Endothelial cell of umbilical vein (primary cell): ENCODE measurements at regions not wholly inside any gene's neighbourhood (a gene's known extent, or its start where the extent isn't known, plus 50 kb on each side); places are given as distances from the start of the nearest gene placed in this dataset.

ENCODE experiments used
- BruUV-seq: library from RNA; stranded (reverse); fragments of 400-500 nt; replicated peaks from 2 replicates; lab custom pipeline; 2021; lab: Mats Ljungman, UMichigan
- CTCF ChIA-PET: fragments of 300-600, 350-600 bp; sonication (Branson Sonifier 250); formaldehyde crosslinking; loops from one replicate; lab custom pipeline; 2021; ENCODE audit warnings: antibody characterized with exemption, inconsistent platforms; lab: Charles Lee
- POLR2A ChIA-PET: fragments of 300-600, 350-600 bp; sonication (Branson Sonifier 250); formaldehyde crosslinking; loops from one replicate; lab custom pipeline; 2021; ENCODE audit warnings: antibody characterized with exemption, inconsistent platforms; lab: Charles Lee
- DNase-seq: peaks from one replicate; pipeline ENCODE4 v3.0.0-alpha.2; 2011; ENCODE audit warnings: low read depth, low spot score
- FAIRE-seq: peaks from 2 replicates; lab custom pipeline; 2011; peaks lifted over from hg19 to GRCh38; lab: Jason Lieb, UNC
- H2AFZ ChIP-seq: 2 replicates; pipeline ENCODE4 v1.6.0; 2012; ENCODE audit warnings: low read depth, low read length, control low read depth, inconsistent platforms
- H3K27ac ChIP-seq: 2 replicates; pipeline ENCODE4 v1.5.1; 2011; ENCODE audit warnings: low read depth, mild to moderate bottlenecking, control low read depth, low read length, moderate library complexity; ENCODE audit not compliant: insufficient read depth
- H3K27me3 ChIP-seq, 2 experiments: 2 replicates each; pipeline versions ENCODE4 v1.6.0 to v1.6.1; 2011; ENCODE audit warnings: low read length in 2 of 2, mixed read lengths in 1 of 2; ENCODE audit not compliant: control insufficient read depth in 2 of 2, insufficient read depth in 2 of 2
- H3K36me3 ChIP-seq, 2 experiments: 2 replicates in 1 of 2; 3 replicates in 1 of 2; pipeline ENCODE4 v1.5.1; 2011; ENCODE audit warnings: low read length in 2 of 2, mild to moderate bottlenecking in 1 of 2, moderate library complexity in 1 of 2; ENCODE audit not compliant: control insufficient read depth in 2 of 2, insufficient read depth in 2 of 2; ENCODE audit errors: extremely low read depth in 1 of 2
- H3K4me1 ChIP-seq: 3 replicates; pipeline ENCODE4 v1.5.1; 2011; ENCODE audit warnings: mild to moderate bottlenecking, low read length; ENCODE audit not compliant: control insufficient read depth, insufficient read depth; ENCODE audit errors: extremely low read depth
- H3K4me2 ChIP-seq: 2 replicates; pipeline ENCODE4 v1.6.1; 2011; ENCODE audit warnings: low read length, control low read depth, mixed read lengths; ENCODE audit not compliant: insufficient read depth
- H3K4me3 ChIP-seq, 3 experiments: fragments of 200-600 bp in 1 of 3; sonication (generic), shearing (Covaris generic) in 1 of 3; replicated peaks in 1 of 3; 2 replicates each; pipeline ENCODE4 v1.5.1; 2011 to 2016; ENCODE audit warnings: control low read depth in 3 of 3, low read length in 3 of 3, mild to moderate bottlenecking in 2 of 3, inconsistent platforms in 1 of 3, low read depth in 1 of 3, moderate library complexity in 1 of 3; ENCODE audit not compliant: insufficient read depth in 1 of 3
- H3K79me2 ChIP-seq: 2 replicates; pipeline ENCODE4 v1.6.0; 2012; ENCODE audit warnings: low read length, inconsistent platforms; ENCODE audit not compliant: control insufficient read depth, insufficient read depth
- H3K9ac ChIP-seq: replicated peaks from 2 replicates; pipeline ENCODE3; 2011; ENCODE audit warnings: low read length, control low read depth; ENCODE audit not compliant: insufficient read depth; ENCODE audit errors: extremely low read depth
- H3K9me1 ChIP-seq: replicated peaks from 3 replicates; pipeline ENCODE4 v1.6.0; 2011; ENCODE audit warnings: mild to moderate bottlenecking, low read length; ENCODE audit not compliant: control insufficient read depth, insufficient read depth; ENCODE audit errors: extremely low read depth
- H3K9me3 ChIP-seq: replicated peaks from 2 replicates; pipeline ENCODE4 v1.5.1; 2012; ENCODE audit warnings: low read length, inconsistent platforms; ENCODE audit not compliant: control insufficient read depth, insufficient read depth
- H4K20me1 ChIP-seq: replicated peaks from 2 replicates; pipeline ENCODE3; 2011; ENCODE audit warnings: mild to moderate bottlenecking, low read length; ENCODE audit not compliant: control insufficient read depth, insufficient read depth; ENCODE audit errors: extremely low read depth
- EZH2 ChIP-seq: IDR thresholded peaks from 2 replicates; pipeline ENCODE4 v1.6.1; 2012; ENCODE audit warnings: borderline replicate concordance, low read depth, mild to moderate bottlenecking, moderate library complexity, low read length, inconsistent platforms; ENCODE audit not compliant: severe bottlenecking
- FOS ChIP-seq: IDR thresholded peaks from 2 replicates; pipeline ENCODE4 v1.6.1; 2011; ENCODE audit warnings: mild to moderate bottlenecking, low read length, moderate library complexity, borderline replicate concordance; ENCODE audit not compliant: insufficient read depth
- GATA2 ChIP-seq: IDR thresholded peaks from 2 replicates; pipeline ENCODE4 v1.7.0; 2011; ENCODE audit warnings: low read depth, mild to moderate bottlenecking, moderate library complexity, mixed read lengths, low read length; ENCODE audit not compliant: insufficient read length, insufficient read depth
- JUN ChIP-seq: IDR thresholded peaks from 2 replicates; pipeline ENCODE4 v1.6.1; 2011; ENCODE audit warnings: borderline replicate concordance, low read depth; ENCODE audit not compliant: insufficient read length, insufficient read depth
- MYC ChIP-seq: IDR thresholded peaks from one replicate; pipeline ENCODE4 v1.6.1; 2011; ENCODE audit warnings: mild to moderate bottlenecking, low read depth, low read length
- POLR2A ChIP-seq: IDR thresholded peaks from 2 replicates; pipeline ENCODE4 v1.6.1; 2012; ENCODE audit warnings: low read depth, mild to moderate bottlenecking, control low read depth, low read length
- POLR2AphosphoS5 ChIP-seq: IDR thresholded peaks from 2 replicates; pipeline ENCODE4 v1.6.1; 2012; ENCODE audit warnings: low read depth, mild to moderate bottlenecking, control low read depth, low read length, moderate library complexity; ENCODE audit not compliant: insufficient read depth
- dilution Hi-C: fragments of 300-500 bp; cut with MboI; formaldehyde crosslinking; loops from one replicate; pipeline ENCODE4 v1.15.0; 2019; ENCODE audit warnings: low sequenced_read_pairs; ENCODE audit not compliant: extremely low pct_ligation_motif_present
- intact Hi-C: fragments of 100-400 bp; cut with micrococcal nuclease; formaldehyde crosslinking; loops from one replicate; pipeline ENCODE4 v1.10.0; 2022
- TF ChIP-seq, protein P1 (sequence below): IDR thresholded peaks from 2 replicates; pipeline ENCODE4 v1.6.1; 2011; ENCODE audit not compliant: insufficient read depth, insufficient read length
- TF ChIP-seq, protein P2 (sequence below), 2 donors: IDR thresholded peaks; 1 replicate in 1 of 2; 2 replicates in 1 of 2; pipeline ENCODE4 v1.5.1; 2011; ENCODE audit warnings: low read length in 2 of 2, mild to moderate bottlenecking in 2 of 2, moderate library complexity in 2 of 2, control low read depth in 1 of 2, inconsistent platforms in 1 of 2, low read depth in 1 of 2; ENCODE audit not compliant: insufficient read depth in 1 of 2; ENCODE audit errors: extremely low read depth in 1 of 2

DNA sequence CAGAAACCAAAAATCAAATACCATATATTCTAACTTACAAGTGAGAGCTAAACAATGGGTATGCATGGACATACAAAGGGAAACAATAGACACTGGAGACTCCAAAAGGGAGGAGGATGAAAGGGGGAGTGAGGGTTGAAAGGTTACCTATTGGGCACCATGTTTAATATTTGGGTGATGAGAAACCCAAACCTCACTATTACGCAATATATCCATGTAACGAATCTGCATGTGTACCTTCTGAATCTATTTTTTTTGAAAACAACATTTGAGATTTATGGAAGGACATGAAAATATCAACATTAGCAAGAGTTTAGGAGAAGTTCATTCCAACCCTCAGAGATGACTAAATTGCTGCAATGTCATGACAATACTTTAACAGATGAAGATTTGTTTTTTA, 586.1 kb downstream of the GBA3 start:
- Histone ChIP-seq H3K9me3 (no peaks in the 10 kb centered on the region), H3K4me1 (no peaks in the 10 kb centered on the region), H3K9ac (no peak overlapping the region), H3K9me1 (no peaks in the 10 kb centered on the region), H3K27ac (no peak overlapping the region), H3K4me3 (no peak overlapping the region), H3K4me2 (no peak overlapping the region), H3K27me3 (no peaks in the 10 kb centered on the region), H3K36me3 (no peaks in the 10 kb centered on the region), H2AFZ (no peak overlapping the region), H4K20me1 (no peaks in the 10 kb centered on the region), H3K79me2 (no peaks in the 10 kb centered on the region)
- intact Hi-C loops (no loop called here), dilution Hi-C loops (no loop called here)
- FAIRE-seq (no peak), DNase-seq (no peak)
- BruUV-seq = no TSS peak
- no peak for TF ChIP-seq FOS
- TF ChIP-seq EZH2 = no peak
- no peak for TF ChIP-seq JUN
- no peak for TF ChIP-seq POLR2A
- TF ChIP-seq POLR2AphosphoS5 = no peak
- POLR2A ChIA-PET = no interaction called here
- CTCF ChIA-PET = no interaction called here

DNA sequence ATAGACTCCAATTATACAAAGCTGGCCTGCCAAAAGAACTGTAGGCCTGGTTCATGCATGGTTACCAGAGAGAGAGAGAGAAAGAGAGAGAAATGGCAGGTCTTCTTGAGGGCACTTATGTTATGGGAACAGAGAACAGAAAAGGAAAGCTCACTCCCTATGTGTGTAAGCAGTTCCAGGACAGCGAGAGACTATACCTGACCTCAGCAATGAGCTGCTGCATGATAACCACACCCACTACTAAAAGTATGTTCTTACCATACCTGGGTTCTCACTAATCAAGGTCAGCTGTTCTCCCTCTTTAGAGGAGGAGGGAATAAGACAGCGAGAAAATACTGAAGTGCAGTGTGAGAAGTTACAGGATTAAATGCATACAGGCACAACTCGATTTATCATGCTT, 583.3 kb downstream of the GBA3 start:
- intact Hi-C loops = no loop called here
- H3K4me1 ChIP-seq = no peaks in the 10 kb centered on the region
- no peak overlapping the region for H3K9ac ChIP-seq
- H4K20me1 ChIP-seq = no peaks in the 10 kb centered on the region
- H3K9me3 ChIP-seq = no peaks in the 10 kb centered on the region
- H3K79me2 ChIP-seq = no peaks in the 10 kb centered on the region
- TF ChIP-seq, protein P1, sequence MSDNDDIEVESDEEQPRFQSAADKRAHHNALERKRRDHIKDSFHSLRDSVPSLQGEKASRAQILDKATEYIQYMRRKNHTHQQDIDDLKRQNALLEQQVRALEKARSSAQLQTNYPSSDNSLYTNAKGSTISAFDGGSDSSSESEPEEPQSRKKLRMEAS = no peak
- no peak for TF ChIP-seq EZH2
- TF ChIP-seq POLR2A = no peak
- no peak for TF ChIP-seq POLR2AphosphoS5
- no peak for TF ChIP-seq FOS
- TF ChIP-seq, protein P2, sequence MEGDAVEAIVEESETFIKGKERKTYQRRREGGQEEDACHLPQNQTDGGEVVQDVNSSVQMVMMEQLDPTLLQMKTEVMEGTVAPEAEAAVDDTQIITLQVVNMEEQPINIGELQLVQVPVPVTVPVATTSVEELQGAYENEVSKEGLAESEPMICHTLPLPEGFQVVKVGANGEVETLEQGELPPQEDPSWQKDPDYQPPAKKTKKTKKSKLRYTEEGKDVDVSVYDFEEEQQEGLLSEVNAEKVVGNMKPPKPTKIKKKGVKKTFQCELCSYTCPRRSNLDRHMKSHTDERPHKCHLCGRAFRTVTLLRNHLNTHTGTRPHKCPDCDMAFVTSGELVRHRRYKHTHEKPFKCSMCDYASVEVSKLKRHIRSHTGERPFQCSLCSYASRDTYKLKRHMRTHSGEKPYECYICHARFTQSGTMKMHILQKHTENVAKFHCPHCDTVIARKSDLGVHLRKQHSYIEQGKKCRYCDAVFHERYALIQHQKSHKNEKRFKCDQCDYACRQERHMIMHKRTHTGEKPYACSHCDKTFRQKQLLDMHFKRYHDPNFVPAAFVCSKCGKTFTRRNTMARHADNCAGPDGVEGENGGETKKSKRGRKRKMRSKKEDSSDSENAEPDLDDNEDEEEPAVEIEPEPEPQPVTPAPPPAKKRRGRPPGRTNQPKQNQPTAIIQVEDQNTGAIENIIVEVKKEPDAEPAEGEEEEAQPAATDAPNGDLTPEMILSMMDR (IDR thresholded peaks at IDR 0.05; ENCODE audit: extremely low read depth in 1 of 2, insufficient read depth in 1 of 2, low read depth in 1 of 2, low read length in 2 of 2) = no peak
- TF ChIP-seq GATA2 = no peak
- no peak for TF ChIP-seq MYC
- TF ChIP-seq JUN = no peak
- H2AFZ ChIP-seq = no peak overlapping the region
- H3K27me3 ChIP-seq = no peaks in the 10 kb centered on the region
- FAIRE-seq = no peak
- CTCF ChIA-PET = no interaction called here
- no peaks in the 10 kb centered on the region for H3K36me3 ChIP-seq
- H3K27ac ChIP-seq = no peak overlapping the region
- DNase-seq = no peak
- BruUV-seq = no TSS peak
- no peaks in the 10 kb centered on the region for H3K9me1 ChIP-seq
- dilution Hi-C loops = no loop called here
- no peak overlapping the region for H3K4me2 ChIP-seq
- POLR2A ChIA-PET = no interaction called here
- no peak overlapping the region for H3K4me3 ChIP-seq
